Endothelial cell of umbilical vein (primary cell): ENCODE measurements at regions not wholly inside any gene's neighbourhood (a gene's known extent, or its start where the extent isn't known, plus 50 kb on each side); places are given as distances from the start of the nearest gene placed in this dataset.

Experiments
- BruUV-seq: library from RNA; stranded (reverse); fragments of 400-500 nt; replicated peaks from 2 replicates; lab custom pipeline; 2021; lab: Mats Ljungman, UMichigan
- CTCF ChIA-PET: fragments of 300-600, 350-600 bp; sonication (Branson Sonifier 250); formaldehyde crosslinking; loops from one replicate; lab custom pipeline; 2021; ENCODE audit warnings: antibody characterized with exemption, inconsistent platforms; lab: Charles Lee
- POLR2A ChIA-PET: fragments of 300-600, 350-600 bp; sonication (Branson Sonifier 250); formaldehyde crosslinking; loops from one replicate; lab custom pipeline; 2021; ENCODE audit warnings: antibody characterized with exemption, inconsistent platforms; lab: Charles Lee
- DNase-seq: peaks from one replicate; pipeline ENCODE4 v3.0.0-alpha.2; 2011; ENCODE audit warnings: low read depth, low spot score
- FAIRE-seq: peaks from 2 replicates; lab custom pipeline; 2011; peaks lifted over from hg19 to GRCh38; lab: Jason Lieb, UNC
- H2AFZ ChIP-seq: 2 replicates; pipeline ENCODE4 v1.6.0; 2012; ENCODE audit warnings: low read depth, low read length, control low read depth, inconsistent platforms
- H3K27ac ChIP-seq: 2 replicates; pipeline ENCODE4 v1.5.1; 2011; ENCODE audit warnings: low read depth, mild to moderate bottlenecking, control low read depth, low read length, moderate library complexity; ENCODE audit not compliant: insufficient read depth
- H3K27me3 ChIP-seq, 2 experiments: 2 replicates each; pipeline versions ENCODE4 v1.6.0 to v1.6.1; 2011; ENCODE audit warnings: low read length in 2 of 2, mixed read lengths in 1 of 2; ENCODE audit not compliant: control insufficient read depth in 2 of 2, insufficient read depth in 2 of 2
- H3K36me3 ChIP-seq, 2 experiments: 2 replicates in 1 of 2; 3 replicates in 1 of 2; pipeline ENCODE4 v1.5.1; 2011; ENCODE audit warnings: low read length in 2 of 2, mild to moderate bottlenecking in 1 of 2, moderate library complexity in 1 of 2; ENCODE audit not compliant: control insufficient read depth in 2 of 2, insufficient read depth in 2 of 2; ENCODE audit errors: extremely low read depth in 1 of 2
- H3K4me1 ChIP-seq: 3 replicates; pipeline ENCODE4 v1.5.1; 2011; ENCODE audit warnings: mild to moderate bottlenecking, low read length; ENCODE audit not compliant: control insufficient read depth, insufficient read depth; ENCODE audit errors: extremely low read depth
- H3K4me2 ChIP-seq: 2 replicates; pipeline ENCODE4 v1.6.1; 2011; ENCODE audit warnings: low read length, control low read depth, mixed read lengths; ENCODE audit not compliant: insufficient read depth
- H3K4me3 ChIP-seq, 3 experiments: fragments of 200-600 bp in 1 of 3; sonication (generic), shearing (Covaris generic) in 1 of 3; replicated peaks in 1 of 3; 2 replicates each; pipeline ENCODE4 v1.5.1; 2011 to 2016; ENCODE audit warnings: control low read depth in 3 of 3, low read length in 3 of 3, mild to moderate bottlenecking in 2 of 3, inconsistent platforms in 1 of 3, low read depth in 1 of 3, moderate library complexity in 1 of 3; ENCODE audit not compliant: insufficient read depth in 1 of 3
- H3K79me2 ChIP-seq: 2 replicates; pipeline ENCODE4 v1.6.0; 2012; ENCODE audit warnings: low read length, inconsistent platforms; ENCODE audit not compliant: control insufficient read depth, insufficient read depth
- H3K9ac ChIP-seq: replicated peaks from 2 replicates; pipeline ENCODE3; 2011; ENCODE audit warnings: low read length, control low read depth; ENCODE audit not compliant: insufficient read depth; ENCODE audit errors: extremely low read depth
- H3K9me1 ChIP-seq: replicated peaks from 3 replicates; pipeline ENCODE4 v1.6.0; 2011; ENCODE audit warnings: mild to moderate bottlenecking, low read length; ENCODE audit not compliant: control insufficient read depth, insufficient read depth; ENCODE audit errors: extremely low read depth
- H3K9me3 ChIP-seq: replicated peaks from 2 replicates; pipeline ENCODE4 v1.5.1; 2012; ENCODE audit warnings: low read length, inconsistent platforms; ENCODE audit not compliant: control insufficient read depth, insufficient read depth
- H4K20me1 ChIP-seq: replicated peaks from 2 replicates; pipeline ENCODE3; 2011; ENCODE audit warnings: mild to moderate bottlenecking, low read length; ENCODE audit not compliant: control insufficient read depth, insufficient read depth; ENCODE audit errors: extremely low read depth
- EZH2 ChIP-seq: IDR thresholded peaks from 2 replicates; pipeline ENCODE4 v1.6.1; 2012; ENCODE audit warnings: borderline replicate concordance, low read depth, mild to moderate bottlenecking, moderate library complexity, low read length, inconsistent platforms; ENCODE audit not compliant: severe bottlenecking
- JUN ChIP-seq: IDR thresholded peaks from 2 replicates; pipeline ENCODE4 v1.6.1; 2011; ENCODE audit warnings: borderline replicate concordance, low read depth; ENCODE audit not compliant: insufficient read length, insufficient read depth
- POLR2AphosphoS5 ChIP-seq: IDR thresholded peaks from 2 replicates; pipeline ENCODE4 v1.6.1; 2012; ENCODE audit warnings: low read depth, mild to moderate bottlenecking, control low read depth, low read length, moderate library complexity; ENCODE audit not compliant: insufficient read depth
- dilution Hi-C: fragments of 300-500 bp; cut with MboI; formaldehyde crosslinking; loops from one replicate; pipeline ENCODE4 v1.15.0; 2019; ENCODE audit warnings: low sequenced_read_pairs; ENCODE audit not compliant: extremely low pct_ligation_motif_present
- intact Hi-C: fragments of 100-400 bp; cut with micrococcal nuclease; formaldehyde crosslinking; loops from one replicate; pipeline ENCODE4 v1.10.0; 2022
- TF ChIP-seq, protein P1 (sequence below), 2 donors: IDR thresholded peaks; 1 replicate in 1 of 2; 2 replicates in 1 of 2; pipeline ENCODE4 v1.5.1; 2011; ENCODE audit warnings: low read length in 2 of 2, mild to moderate bottlenecking in 2 of 2, moderate library complexity in 2 of 2, control low read depth in 1 of 2, inconsistent platforms in 1 of 2, low read depth in 1 of 2; ENCODE audit not compliant: insufficient read depth in 1 of 2; ENCODE audit errors: extremely low read depth in 1 of 2

DNA sequence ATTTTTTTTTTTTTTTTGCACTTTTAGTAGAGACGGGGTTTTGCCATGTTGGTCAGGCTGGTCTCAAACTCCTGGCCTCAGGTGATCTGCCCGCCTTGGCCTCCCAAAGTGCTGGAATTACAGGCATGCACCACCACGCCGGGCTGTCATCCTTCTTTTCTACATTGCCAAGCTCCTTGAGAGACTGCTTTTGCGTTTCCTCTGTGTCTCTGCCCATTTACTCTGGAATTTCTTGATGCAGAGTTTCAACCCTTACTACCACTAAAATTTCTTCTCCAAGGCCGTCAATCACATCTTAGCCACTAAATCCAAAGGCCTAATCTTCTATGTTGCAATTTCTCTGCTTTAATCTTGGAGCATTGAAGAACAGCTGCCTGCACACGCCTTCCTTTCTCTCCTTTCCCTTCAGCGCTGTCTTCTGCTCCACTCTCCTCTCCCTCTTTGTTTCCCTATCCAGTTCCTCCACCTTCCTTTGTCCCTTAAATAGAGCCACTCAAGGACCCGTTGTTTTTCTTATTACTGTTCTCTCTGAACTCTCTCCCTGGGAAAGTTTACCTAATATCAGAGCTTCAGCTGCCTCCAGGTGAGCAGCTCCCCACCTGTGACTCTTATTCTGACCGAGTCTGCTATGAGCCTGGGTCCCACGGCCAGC lies 98.8 kb downstream of the SLC35B3 start:
- H3K27me3 ChIP-seq, result no peaks in the 10 kb centered on the region
- CTCF ChIA-PET, result no interaction called here
- dilution Hi-C loops (no loop called here), intact Hi-C loops (no loop called here)
- H4K20me1 ChIP-seq, result no peaks in the 10 kb centered on the region
- no peaks in the 10 kb centered on the region for H3K9me3 ChIP-seq
- no peak overlapping the region for H3K4me2 ChIP-seq
- H3K27ac ChIP-seq, result no peak overlapping the region
- H3K4me3 ChIP-seq, result no peak overlapping the region
- BruUV-seq, result no TSS peak
- no peak overlapping the region for H3K9ac ChIP-seq
- H2AFZ ChIP-seq, result no peak overlapping the region
- POLR2A ChIA-PET, result no interaction called here
- H3K79me2 ChIP-seq, result no peaks in the 10 kb centered on the region
- no peak for FAIRE-seq
- no peaks in the 10 kb centered on the region for H3K4me1 ChIP-seq
- no peaks in the 10 kb centered on the region for H3K36me3 ChIP-seq
- DNase-seq, result no peak
- TF ChIP-seq POLR2AphosphoS5 (no peak), EZH2 (no peak), JUN (no peak)
- TF ChIP-seq, protein P1, sequence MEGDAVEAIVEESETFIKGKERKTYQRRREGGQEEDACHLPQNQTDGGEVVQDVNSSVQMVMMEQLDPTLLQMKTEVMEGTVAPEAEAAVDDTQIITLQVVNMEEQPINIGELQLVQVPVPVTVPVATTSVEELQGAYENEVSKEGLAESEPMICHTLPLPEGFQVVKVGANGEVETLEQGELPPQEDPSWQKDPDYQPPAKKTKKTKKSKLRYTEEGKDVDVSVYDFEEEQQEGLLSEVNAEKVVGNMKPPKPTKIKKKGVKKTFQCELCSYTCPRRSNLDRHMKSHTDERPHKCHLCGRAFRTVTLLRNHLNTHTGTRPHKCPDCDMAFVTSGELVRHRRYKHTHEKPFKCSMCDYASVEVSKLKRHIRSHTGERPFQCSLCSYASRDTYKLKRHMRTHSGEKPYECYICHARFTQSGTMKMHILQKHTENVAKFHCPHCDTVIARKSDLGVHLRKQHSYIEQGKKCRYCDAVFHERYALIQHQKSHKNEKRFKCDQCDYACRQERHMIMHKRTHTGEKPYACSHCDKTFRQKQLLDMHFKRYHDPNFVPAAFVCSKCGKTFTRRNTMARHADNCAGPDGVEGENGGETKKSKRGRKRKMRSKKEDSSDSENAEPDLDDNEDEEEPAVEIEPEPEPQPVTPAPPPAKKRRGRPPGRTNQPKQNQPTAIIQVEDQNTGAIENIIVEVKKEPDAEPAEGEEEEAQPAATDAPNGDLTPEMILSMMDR (IDR thresholded peaks at IDR 0.05; ENCODE audit: extremely low read depth in 1 of 2, insufficient read depth in 1 of 2, low read depth in 1 of 2, low read length in 2 of 2), result no peak
- H3K9me1 ChIP-seq, result no peaks in the 10 kb centered on the region

DNA sequence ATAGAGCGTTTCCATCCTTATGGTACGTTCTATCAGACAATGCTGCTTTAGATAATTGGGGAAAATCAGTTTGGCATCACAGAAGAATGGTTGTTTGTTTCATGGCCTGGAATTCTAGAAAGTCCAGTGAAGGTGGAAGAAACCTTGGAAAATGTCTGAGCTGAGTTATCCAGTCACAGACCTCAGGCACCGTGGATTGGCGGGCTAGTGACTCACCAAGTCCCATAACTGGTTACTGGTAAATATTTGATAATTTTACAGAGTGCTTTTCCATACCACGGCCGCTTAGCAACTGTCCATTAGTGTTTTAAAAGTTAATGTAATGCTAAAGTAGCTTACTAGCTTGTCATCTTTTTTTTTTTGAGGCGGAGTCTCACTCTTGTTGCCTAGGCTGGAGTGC lies 99.4 kb downstream of the SLC35B3 start:
- H3K9me1 ChIP-seq, result no peaks in the 10 kb centered on the region
- no peak overlapping the region for H3K4me2 ChIP-seq
- no peak overlapping the region for H2AFZ ChIP-seq
- H3K9ac ChIP-seq, result no peak overlapping the region
- no peak overlapping the region for H3K4me3 ChIP-seq
- H3K4me1 ChIP-seq, result no peaks in the 10 kb centered on the region
- DNase-seq (no peak), FAIRE-seq (no peak)
- dilution Hi-C loops, result no loop called here
- intact Hi-C loops, result no loop called here
- no TSS peak for BruUV-seq
- no peaks in the 10 kb centered on the region for H3K9me3 ChIP-seq
- ChIA-PET POLR2A (no interaction called here), CTCF (no interaction called here)
- no peak overlapping the region for H3K27ac ChIP-seq
- H3K36me3 ChIP-seq, result no peaks in the 10 kb centered on the region
- no peaks in the 10 kb centered on the region for H3K79me2 ChIP-seq
- no peaks in the 10 kb centered on the region for H4K20me1 ChIP-seq
- H3K27me3 ChIP-seq, result no peaks in the 10 kb centered on the region
- TF ChIP-seq POLR2AphosphoS5, result no peak
